ENCODE measurements at regions not wholly inside any gene's neighbourhood (a gene's known extent, or its start where the extent isn't known, plus 50 kb on each side); places are given as distances from the start of the nearest gene placed in this dataset.

DNA sequence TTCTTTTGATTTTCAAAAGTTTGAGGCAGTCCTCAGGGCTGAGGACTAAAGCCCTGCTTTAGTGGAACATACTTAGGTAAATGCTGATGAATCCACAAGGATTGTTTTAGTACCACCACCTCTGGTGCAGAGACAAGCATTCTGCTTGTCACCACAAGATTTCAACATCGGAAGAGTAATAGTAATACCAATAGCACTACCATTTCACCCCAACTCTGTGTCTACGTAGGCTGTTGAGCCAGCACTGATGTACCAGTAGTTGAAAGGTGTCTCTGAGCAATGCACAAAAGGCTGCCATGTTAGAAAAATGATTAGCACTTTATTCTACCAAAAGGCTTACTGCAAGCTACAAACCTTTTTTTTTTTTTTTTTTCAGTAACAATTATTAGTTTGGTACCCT, 213.2 kb upstream of the SLC24A2 start:
- 0% methylated on average over 2 of the region's 2 CpGs for WGBS (ENCODE audit: insufficient coverage, low coverage, missing lambda C conversion rate)
- TF ChIP-seq PCBP1 (IDR thresholded peaks at IDR 0.05; ENCODE audit: low read depth, low read length, poor library complexity, severe bottlenecking) (no peak), OTX1 (CRISPR knock-in tag; IDR thresholded peaks at IDR 0.05) (no peak), XRCC5 (IDR thresholded peaks at IDR 0.05; ENCODE audit: low read depth, low read length) (no peak), SRSF1 (IDR thresholded peaks at IDR 0.05; ENCODE audit: low read depth, low read length) (no peak)
- TF ChIP-seq, protein P1, sequence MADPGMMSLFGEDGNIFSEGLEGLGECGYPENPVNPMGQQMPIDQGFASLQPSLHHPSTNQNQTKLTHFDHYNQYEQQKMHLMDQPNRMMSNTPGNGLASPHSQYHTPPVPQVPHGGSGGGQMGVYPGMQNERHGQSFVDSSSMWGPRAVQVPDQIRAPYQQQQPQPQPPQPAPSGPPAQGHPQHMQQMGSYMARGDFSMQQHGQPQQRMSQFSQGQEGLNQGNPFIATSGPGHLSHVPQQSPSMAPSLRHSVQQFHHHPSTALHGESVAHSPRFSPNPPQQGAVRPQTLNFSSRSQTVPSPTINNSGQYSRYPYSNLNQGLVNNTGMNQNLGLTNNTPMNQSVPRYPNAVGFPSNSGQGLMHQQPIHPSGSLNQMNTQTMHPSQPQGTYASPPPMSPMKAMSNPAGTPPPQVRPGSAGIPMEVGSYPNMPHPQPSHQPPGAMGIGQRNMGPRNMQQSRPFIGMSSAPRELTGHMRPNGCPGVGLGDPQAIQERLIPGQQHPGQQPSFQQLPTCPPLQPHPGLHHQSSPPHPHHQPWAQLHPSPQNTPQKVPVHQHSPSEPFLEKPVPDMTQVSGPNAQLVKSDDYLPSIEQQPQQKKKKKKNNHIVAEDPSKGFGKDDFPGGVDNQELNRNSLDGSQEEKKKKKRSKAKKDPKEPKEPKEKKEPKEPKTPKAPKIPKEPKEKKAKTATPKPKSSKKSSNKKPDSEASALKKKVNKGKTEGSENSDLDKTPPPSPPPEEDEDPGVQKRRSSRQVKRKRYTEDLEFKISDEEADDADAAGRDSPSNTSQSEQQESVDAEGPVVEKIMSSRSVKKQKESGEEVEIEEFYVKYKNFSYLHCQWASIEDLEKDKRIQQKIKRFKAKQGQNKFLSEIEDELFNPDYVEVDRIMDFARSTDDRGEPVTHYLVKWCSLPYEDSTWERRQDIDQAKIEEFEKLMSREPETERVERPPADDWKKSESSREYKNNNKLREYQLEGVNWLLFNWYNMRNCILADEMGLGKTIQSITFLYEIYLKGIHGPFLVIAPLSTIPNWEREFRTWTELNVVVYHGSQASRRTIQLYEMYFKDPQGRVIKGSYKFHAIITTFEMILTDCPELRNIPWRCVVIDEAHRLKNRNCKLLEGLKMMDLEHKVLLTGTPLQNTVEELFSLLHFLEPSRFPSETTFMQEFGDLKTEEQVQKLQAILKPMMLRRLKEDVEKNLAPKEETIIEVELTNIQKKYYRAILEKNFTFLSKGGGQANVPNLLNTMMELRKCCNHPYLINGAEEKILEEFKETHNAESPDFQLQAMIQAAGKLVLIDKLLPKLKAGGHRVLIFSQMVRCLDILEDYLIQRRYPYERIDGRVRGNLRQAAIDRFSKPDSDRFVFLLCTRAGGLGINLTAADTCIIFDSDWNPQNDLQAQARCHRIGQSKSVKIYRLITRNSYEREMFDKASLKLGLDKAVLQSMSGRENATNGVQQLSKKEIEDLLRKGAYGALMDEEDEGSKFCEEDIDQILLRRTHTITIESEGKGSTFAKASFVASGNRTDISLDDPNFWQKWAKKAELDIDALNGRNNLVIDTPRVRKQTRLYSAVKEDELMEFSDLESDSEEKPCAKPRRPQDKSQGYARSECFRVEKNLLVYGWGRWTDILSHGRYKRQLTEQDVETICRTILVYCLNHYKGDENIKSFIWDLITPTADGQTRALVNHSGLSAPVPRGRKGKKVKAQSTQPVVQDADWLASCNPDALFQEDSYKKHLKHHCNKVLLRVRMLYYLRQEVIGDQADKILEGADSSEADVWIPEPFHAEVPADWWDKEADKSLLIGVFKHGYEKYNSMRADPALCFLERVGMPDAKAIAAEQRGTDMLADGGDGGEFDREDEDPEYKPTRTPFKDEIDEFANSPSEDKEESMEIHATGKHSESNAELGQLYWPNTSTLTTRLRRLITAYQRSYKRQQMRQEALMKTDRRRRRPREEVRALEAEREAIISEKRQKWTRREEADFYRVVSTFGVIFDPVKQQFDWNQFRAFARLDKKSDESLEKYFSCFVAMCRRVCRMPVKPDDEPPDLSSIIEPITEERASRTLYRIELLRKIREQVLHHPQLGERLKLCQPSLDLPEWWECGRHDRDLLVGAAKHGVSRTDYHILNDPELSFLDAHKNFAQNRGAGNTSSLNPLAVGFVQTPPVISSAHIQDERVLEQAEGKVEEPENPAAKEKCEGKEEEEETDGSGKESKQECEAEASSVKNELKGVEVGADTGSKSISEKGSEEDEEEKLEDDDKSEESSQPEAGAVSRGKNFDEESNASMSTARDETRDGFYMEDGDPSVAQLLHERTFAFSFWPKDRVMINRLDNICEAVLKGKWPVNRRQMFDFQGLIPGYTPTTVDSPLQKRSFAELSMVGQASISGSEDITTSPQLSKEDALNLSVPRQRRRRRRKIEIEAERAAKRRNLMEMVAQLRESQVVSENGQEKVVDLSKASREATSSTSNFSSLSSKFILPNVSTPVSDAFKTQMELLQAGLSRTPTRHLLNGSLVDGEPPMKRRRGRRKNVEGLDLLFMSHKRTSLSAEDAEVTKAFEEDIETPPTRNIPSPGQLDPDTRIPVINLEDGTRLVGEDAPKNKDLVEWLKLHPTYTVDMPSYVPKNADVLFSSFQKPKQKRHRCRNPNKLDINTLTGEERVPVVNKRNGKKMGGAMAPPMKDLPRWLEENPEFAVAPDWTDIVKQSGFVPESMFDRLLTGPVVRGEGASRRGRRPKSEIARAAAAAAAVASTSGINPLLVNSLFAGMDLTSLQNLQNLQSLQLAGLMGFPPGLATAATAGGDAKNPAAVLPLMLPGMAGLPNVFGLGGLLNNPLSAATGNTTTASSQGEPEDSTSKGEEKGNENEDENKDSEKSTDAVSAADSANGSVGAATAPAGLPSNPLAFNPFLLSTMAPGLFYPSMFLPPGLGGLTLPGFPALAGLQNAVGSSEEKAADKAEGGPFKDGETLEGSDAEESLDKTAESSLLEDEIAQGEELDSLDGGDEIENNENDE (IDR thresholded peaks at IDR 0.05; ENCODE audit: low read depth, low read length), result no peak
- TF ChIP-seq, protein P2, sequence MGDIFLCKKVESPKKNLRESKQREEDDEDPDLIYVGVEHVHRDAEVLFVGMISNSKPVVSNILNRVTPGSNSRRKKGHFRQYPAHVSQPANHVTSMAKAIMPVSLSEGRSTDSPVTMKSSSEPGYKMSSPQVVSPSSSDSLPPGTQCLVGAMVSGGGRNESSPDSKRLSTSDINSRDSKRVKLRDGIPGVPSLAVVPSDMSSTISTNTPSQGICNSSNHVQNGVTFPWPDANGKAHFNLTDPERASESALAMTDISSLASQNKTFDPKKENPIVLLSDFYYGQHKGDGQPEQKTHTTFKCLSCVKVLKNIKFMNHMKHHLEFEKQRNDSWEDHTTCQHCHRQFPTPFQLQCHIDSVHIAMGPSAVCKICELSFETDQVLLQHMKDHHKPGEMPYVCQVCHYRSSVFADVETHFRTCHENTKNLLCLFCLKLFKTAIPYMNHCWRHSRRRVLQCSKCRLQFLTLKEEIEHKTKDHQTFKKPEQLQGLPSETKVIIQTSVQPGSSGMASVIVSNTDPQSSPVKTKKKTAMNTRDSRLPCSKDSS (IDR thresholded peaks at IDR 0.05; ENCODE audit: low read depth, partially characterized antibody), result no peak
- TF ChIP-seq, protein P3, sequence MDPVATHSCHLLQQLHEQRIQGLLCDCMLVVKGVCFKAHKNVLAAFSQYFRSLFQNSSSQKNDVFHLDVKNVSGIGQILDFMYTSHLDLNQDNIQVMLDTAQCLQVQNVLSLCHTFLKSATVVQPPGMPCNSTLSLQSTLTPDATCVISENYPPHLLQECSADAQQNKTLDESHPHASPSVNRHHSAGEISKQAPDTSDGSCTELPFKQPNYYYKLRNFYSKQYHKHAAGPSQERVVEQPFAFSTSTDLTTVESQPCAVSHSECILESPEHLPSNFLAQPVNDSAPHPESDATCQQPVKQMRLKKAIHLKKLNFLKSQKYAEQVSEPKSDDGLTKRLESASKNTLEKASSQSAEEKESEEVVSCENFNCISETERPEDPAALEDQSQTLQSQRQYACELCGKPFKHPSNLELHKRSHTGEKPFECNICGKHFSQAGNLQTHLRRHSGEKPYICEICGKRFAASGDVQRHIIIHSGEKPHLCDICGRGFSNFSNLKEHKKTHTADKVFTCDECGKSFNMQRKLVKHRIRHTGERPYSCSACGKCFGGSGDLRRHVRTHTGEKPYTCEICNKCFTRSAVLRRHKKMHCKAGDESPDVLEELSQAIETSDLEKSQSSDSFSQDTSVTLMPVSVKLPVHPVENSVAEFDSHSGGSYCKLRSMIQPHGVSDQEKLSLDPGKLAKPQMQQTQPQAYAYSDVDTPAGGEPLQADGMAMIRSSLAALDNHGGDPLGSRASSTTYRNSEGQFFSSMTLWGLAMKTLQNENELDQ (CRISPR knock-in tag; IDR thresholded peaks at IDR 0.05; ENCODE audit: borderline replicate concordance), result no peak

More for the DNA sequence above, 213.2 kb upstream of the SLC24A2 start:
- Histone ChIP-seq H3K36me3 (ENCODE audit: control insufficient read depth, insufficient read depth, low read length) (no peaks in the 10 kb centered on the region), H3K27me3 (ENCODE audit: control insufficient read depth in 2 of 2, insufficient read depth in 2 of 2, low read length in 2 of 2) (no peaks in the 10 kb centered on the region), H3K9me3 (replicated peaks; ENCODE audit: control insufficient read depth, insufficient read depth, low read depth, low read length) (no peaks in the 10 kb centered on the region), H3K9ac (ENCODE audit: insufficient read depth in 1 of 2, low read depth in 2 of 2, low read length in 2 of 2) (no peak overlapping the region), H3K4me2 (ENCODE audit: insufficient read depth, low read length) (no peak overlapping the region), H3K4me3 (no peak overlapping the region), H3K9me1 (ENCODE audit: control insufficient read depth, insufficient read depth, low read length) (no peaks in the 10 kb centered on the region), H2AFZ (ENCODE audit: low read depth, low read length) (no peak overlapping the region), H4K20me1 (replicated peaks; ENCODE audit: control insufficient read depth, insufficient read depth, low read length) (no peaks in the 10 kb centered on the region), H3K27ac (ENCODE audit: extremely low read depth, low read depth, low read length) (no peak overlapping the region), H3K4me1 (replicated peaks in 1 of 2; ENCODE audit: control insufficient read depth in 2 of 2, insufficient read depth in 2 of 2, low read length in 2 of 2) (no peaks in the 10 kb centered on the region), H3K79me2 (ENCODE audit: control insufficient read depth, insufficient read depth, low read length) (no peaks in the 10 kb centered on the region)
- no TSS peak for BruUV-seq (replicated peaks)
- DNase-seq (ENCODE audit: extremely low read depth in 1 of 4, low spot score in 3 of 4), result no peak
- CTCF ChIA-PET (ENCODE audit: low intra/inter-chr PET ratio), result no interaction called here
- in situ Hi-C loops (cut with MboI) (no loop called here), intact Hi-C loops (cut with micrococcal nuclease) (no loop called here)
- FAIRE-seq, result no peak
- ATAC-seq, result no peak
- POLR2A ChIA-PET, result no interaction called here
